GM21825 (cell line): ENCODE measurements at regions not wholly inside any gene's neighbourhood (a gene's known extent, or its start where the extent isn't known, plus 50 kb on each side); places are given as distances from the start of the nearest gene placed in this dataset.
"Not testable (repeated sequence)": the region's sequence is repeated elsewhere in the genome, so short reads cannot be mapped to it uniquely, and the experiment has no call there.

Experiments
- ATAC-seq: cut with Tn5 transposase; IDR thresholded peaks from one replicate; pipeline ENCODE4 v1.9.1; 2021; ENCODE audit warnings: mild to moderate bottlenecking, moderate library complexity; ENCODE audit not compliant: unreplicated experiment

- ATAC-seq, result no peak
Measured at GRCh38 chr13:22940090-22940710, 240.6 kb upstream of the SGCG start.

GRCh38 chr13:22940736-22941135, 240.0 kb upstream of the SGCG start:
- ATAC-seq, result no peak

GRCh38 chr13:22941495-22941894, 239.3 kb upstream of the SGCG start:
- ATAC-seq, result not testable (repeated sequence)

- not testable (repeated sequence) for ATAC-seq
Measured at GRCh38 chr13:22942831-22943230, 237.9 kb upstream of the SGCG start.

GRCh38 chr13:22944378-22944777, 236.4 kb upstream of the SGCG start:
- no peak for ATAC-seq

GRCh38 chr13:22945321-22946226, 235.2 kb upstream of the SGCG start:
- no peak for ATAC-seq

GRCh38 chr13:22948421-22948820, 232.4 kb upstream of the SGCG start:
- ATAC-seq, result no peak

GRCh38 chr13:22952018-22952417, 228.8 kb upstream of the SGCG start:
- ATAC-seq, result not testable (repeated sequence)

- ATAC-seq, result not testable (repeated sequence)
Measured at GRCh38 chr13:22955147-22955546, 225.6 kb upstream of the SGCG start.

GRCh38 chr13:22956456-22957115, 224.2 kb upstream of the SGCG start:
- ATAC-seq, result not testable (repeated sequence)

- ATAC-seq, result not testable (repeated sequence)
Measured at GRCh38 chr13:22959859-22960258, 220.9 kb upstream of the SGCG start.

- ATAC-seq, result no peak
Measured at GRCh38 chr13:22960827-22961226, 220.0 kb upstream of the SGCG start.

- not testable (repeated sequence) for ATAC-seq
Measured at GRCh38 chr13:22961342-22961741, 219.4 kb upstream of the SGCG start.

GRCh38 chr13:22961835-22962537, 218.8 kb upstream of the SGCG start:
- no peak for ATAC-seq

GRCh38 chr13:22963384-22964053, 217.3 kb upstream of the SGCG start:
- not testable (repeated sequence) for ATAC-seq

- no peak for ATAC-seq
Measured at GRCh38 chr13:22964245-22964966, 216.4 kb upstream of the SGCG start.

- ATAC-seq, result not testable (repeated sequence)
Measured at GRCh38 chr13:22965011-22965857, 215.5 kb upstream of the SGCG start.

GRCh38 chr13:22965858-22966239, 214.9 kb upstream of the SGCG start:
- ATAC-seq, result not testable (repeated sequence)

GRCh38 chr13:22966753-22967152, 214.0 kb upstream of the SGCG start:
- not testable (repeated sequence) for ATAC-seq
